A549 (cell line): ENCODE measurements at regions not wholly inside any gene's neighbourhood (a gene's known extent, or its start where the extent isn't known, plus 50 kb on each side); places are given as distances from the start of the nearest gene placed in this dataset.

ENCODE experiments used
- CTCF ChIP-seq: fragments of >200 bp; sonication (Bioruptor Twin); formaldehyde crosslinking; IDR thresholded peaks from 3 replicates; pipeline ENCODE4 v1.5.1; 2016
- KDM1A ChIP-seq: fragments of 200-600 bp; sonication (generic); IDR thresholded peaks from 2 replicates; pipeline ENCODE4 v1.6.1; 2016; ENCODE audit warnings: low read depth, mild to moderate bottlenecking
- KDM5A ChIP-seq: fragments of 200-600 bp; sonication (generic); IDR thresholded peaks from 2 replicates; pipeline ENCODE4 v1.6.1; 2016; ENCODE audit warnings: antibody characterized with exemption, mild to moderate bottlenecking
- MAZ ChIP-seq: fragments of 150-350 bp; IDR thresholded peaks from 2 replicates; pipeline ENCODE4 v1.6.1; 2014; ENCODE audit warnings: antibody characterized with exemption, low read depth, low read length, borderline replicate concordance
- POLR2A ChIP-seq: IDR thresholded peaks from 2 replicates; pipeline ENCODE4 v1.6.1; 2012; ENCODE audit warnings: mild to moderate bottlenecking, low read length
- RAD21 ChIP-seq, 2 experiments: fragments of >200 bp in 1 of 2; sonication (Bioruptor Twin) in 1 of 2; formaldehyde crosslinking in 1 of 2; IDR thresholded peaks in 1 of 2; conservative IDR thresholded peaks in 1 of 2; 2 replicates in 1 of 2; 3 replicates in 1 of 2; pipeline ENCODE4 v1.6.1; 2012 to 2018; ENCODE audit warnings: inconsistent platforms in 1 of 2
- REST ChIP-seq: fragments of 200-600 bp; sonication (generic); IDR thresholded peaks from 2 replicates; pipeline ENCODE4 v1.6.1; 2016; ENCODE audit warnings: antibody characterized with exemption, mild to moderate bottlenecking, moderate library complexity
- RFX5 ChIP-seq: fragments of 450-650 bp; IDR thresholded peaks from 2 replicates; pipeline ENCODE4 v1.7.1; 2014; ENCODE audit warnings: antibody characterized with exemption, mild to moderate bottlenecking, moderate library complexity
- SMC3 ChIP-seq: fragments of >200 bp; sonication (Bioruptor Twin); formaldehyde crosslinking; IDR thresholded peaks from 3 replicates; pipeline ENCODE4 v1.6.1; 2018; ENCODE audit warnings: inconsistent platforms
- SREBF2 ChIP-seq: fragments of 450-650 bp; IDR thresholded peaks from 2 replicates; pipeline ENCODE4 v1.6.1; 2014; ENCODE audit warnings: mild to moderate bottlenecking, moderate library complexity

GRCh38 chr22:47561115-47561675, 798.7 kb downstream of the TBC1D22A start:
- TF ChIP-seq POLR2A (no peak), CTCF (no peak), MAZ (no peak), REST (no peak), RFX5 (no peak), RAD21 (conservative IDR thresholded peaks at IDR 0.05 in 1 of 2, IDR thresholded peaks at IDR 0.05 in 1 of 2) (no peak), KDM5A (no peak), SREBF2 (no peak), SMC3 (no peak), KDM1A (no peak)
